GM10266 (cell line): ENCODE measurements at regions not wholly inside any gene's neighbourhood (a gene's known extent, or its start where the extent isn't known, plus 50 kb on each side); places are given as distances from the start of the nearest gene placed in this dataset.
"Not testable (repeated sequence)": the region's sequence is repeated elsewhere in the genome, so short reads cannot be mapped to it uniquely, and the experiment has no call there.

Experiments
- DNase-seq: peaks from one replicate; pipeline ENCODE4 v3.0.0; 2012; ENCODE audit errors: extremely low spot score
- TF ChIP-seq, protein P1 (sequence below): IDR thresholded peaks from 2 replicates; pipeline ENCODE4 v1.5.1; 2012; ENCODE audit warnings: mild to moderate bottlenecking, low read depth; ENCODE audit not compliant: control insufficient read depth, insufficient read depth; ENCODE audit errors: missing control alignments

DNA sequence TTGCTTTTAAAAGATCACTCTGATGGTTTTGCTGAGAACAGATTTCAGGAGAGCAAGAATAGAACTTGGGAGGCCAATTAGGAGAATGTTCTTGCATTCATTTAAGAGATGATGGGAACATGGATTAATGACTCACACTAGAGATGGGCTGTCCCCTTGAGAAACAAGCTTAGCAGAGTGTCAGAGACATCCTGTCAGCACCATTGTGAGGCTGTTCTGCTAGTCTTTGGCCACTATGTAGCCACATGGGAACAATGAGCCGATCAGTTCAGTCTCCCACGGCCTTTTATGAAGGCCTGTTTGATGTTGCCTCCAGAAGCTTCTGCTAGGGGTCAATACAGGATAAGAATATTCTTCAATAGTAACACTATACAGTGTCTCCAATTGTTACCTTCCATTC is 113.0 kb upstream of the EYA4 start:
- TF ChIP-seq, protein P1, sequence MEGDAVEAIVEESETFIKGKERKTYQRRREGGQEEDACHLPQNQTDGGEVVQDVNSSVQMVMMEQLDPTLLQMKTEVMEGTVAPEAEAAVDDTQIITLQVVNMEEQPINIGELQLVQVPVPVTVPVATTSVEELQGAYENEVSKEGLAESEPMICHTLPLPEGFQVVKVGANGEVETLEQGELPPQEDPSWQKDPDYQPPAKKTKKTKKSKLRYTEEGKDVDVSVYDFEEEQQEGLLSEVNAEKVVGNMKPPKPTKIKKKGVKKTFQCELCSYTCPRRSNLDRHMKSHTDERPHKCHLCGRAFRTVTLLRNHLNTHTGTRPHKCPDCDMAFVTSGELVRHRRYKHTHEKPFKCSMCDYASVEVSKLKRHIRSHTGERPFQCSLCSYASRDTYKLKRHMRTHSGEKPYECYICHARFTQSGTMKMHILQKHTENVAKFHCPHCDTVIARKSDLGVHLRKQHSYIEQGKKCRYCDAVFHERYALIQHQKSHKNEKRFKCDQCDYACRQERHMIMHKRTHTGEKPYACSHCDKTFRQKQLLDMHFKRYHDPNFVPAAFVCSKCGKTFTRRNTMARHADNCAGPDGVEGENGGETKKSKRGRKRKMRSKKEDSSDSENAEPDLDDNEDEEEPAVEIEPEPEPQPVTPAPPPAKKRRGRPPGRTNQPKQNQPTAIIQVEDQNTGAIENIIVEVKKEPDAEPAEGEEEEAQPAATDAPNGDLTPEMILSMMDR = no peak
- no peak for DNase-seq

DNA sequence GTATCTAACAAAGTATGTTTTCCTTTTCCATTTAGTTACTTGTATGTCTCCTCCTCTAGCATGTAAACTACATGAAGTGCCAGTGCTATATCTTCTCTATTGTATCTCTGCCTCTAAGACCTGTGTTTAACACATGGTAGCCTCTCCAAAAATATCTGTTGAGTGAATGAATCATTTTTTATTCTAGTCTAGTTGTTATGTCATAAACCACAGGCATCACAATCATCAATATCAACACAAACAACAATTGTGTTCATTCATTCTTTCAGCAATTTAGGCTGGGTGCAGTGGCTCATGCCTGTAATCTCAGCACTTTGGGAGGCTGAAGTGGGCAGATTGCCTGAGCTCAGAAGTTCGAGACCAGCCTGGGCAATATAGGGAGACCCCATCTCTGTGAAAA is 111.6 kb upstream of the EYA4 start:
- no peak for DNase-seq
- TF ChIP-seq, protein P1 = no peak

DNA sequence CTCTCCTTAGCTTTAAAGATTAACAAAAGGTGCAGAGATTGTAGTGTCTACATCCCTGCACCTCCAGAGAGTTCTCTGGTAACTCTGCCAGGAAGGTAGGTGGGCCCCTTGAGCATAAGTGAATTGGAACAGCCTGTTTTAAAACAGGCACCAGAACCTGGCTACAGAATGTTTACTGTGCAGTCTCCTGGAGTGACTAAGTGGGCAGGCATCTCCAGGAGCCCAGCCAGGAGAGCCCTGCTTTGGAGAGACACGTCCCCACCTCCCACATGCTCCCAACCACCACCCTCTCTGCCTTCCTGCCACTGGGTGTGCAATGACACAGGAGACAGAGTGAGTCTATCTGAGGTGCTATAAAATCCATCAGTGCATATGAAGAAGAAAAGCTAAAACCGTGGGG is 110.3 kb upstream of the EYA4 start:
- TF ChIP-seq, protein P1 = no peak
- no peak for DNase-seq

DNA sequence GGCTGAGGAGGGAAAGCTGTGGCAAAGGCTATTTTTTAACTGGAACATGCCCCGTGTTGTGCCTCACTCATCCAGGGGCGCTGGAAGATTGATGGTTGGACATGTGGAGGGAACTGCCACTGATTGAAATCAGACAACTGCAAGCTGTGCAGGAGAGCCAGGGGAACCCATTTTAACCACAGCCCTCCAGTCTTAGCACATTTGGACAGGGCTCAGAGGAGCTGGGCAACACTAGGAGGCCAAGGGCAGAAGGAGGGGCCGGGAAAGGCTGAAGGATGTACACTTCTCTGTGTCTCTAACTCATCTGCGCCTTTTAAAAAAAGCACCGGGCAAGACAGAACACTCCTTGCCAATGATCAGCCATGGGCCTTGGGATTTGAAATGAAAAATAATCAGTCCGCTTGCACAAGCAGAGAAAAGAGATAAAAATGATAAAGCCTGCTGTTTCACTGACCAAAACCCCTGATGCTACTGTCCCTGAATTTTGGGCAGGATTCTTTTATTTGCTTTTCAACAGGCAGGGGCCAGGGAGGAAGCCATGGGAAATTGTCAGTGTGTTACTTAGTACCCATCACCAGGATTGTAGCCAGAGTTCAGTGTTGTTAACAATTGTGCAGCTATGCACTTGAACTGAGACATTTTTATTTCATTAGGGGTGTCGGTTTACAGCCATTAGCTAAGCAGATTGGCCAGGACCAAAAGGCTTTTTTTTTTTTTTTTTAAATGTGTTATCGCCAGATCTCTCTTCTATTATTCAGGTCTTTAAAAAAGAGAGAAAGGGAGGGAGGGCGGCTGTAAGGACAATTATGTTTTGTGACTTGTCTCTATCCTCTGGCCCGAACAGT is 109.3 kb upstream of the EYA4 start:
- DNase-seq = no peak
- TF ChIP-seq, protein P1 = no peak

DNA sequence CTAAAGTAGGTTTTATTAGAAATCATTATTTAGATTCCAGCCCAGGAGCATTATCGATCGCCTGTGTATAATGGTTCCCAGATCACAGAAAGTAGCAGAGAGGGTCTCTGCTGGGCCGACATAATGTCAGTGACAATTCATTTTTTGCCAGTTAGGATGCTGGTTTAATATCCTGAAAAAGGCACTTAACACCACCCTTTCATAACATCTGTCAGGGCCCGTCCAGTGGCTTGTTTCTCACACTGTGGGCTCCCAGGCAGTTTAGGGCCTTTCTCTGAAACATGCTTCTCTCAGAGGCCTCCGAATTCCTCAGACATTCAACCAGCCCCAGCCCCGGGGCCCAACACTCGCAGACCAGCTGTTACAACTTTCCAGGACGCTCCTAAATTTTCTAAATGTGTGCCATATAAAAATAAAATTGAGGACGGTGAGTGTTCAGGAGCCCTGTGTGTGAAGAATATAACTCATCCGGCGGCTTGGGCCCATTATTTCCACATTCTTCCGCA is 108.6 kb upstream of the EYA4 start:
- no peak for DNase-seq
- TF ChIP-seq, protein P1 = no peak

DNA sequence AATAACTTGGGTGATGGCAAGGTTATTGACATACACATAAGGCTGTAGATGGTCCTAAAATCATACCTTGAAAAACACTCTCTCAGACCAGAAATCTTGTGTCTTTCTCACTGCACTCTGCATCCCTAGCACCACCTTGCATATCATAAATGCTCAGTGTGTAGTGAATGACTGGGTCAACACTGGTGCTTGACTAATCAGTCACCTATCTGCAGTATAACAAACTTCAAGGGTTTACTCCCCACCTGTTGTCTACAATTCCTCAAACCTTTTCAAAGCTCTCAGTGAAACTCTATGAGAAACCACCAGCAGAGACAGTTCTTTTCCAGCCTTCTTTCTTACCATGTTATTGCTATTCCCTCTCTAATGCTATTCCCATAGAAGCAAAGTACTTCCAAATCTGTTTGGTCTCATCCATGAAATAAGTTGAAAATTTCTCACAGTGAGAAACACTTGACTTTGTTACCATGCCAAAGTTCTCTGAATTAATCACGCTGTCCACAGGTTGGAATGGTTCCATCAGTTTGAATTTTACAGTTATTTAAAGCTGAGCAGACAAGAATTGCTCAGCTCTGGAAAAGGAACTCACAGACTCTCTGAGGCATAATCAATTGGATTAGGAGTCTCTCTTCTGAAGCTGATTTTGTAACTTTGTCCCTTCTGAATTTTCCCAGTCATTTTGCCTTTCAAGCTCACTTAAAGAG is 104.8 kb upstream of the EYA4 start:
- no peak for DNase-seq
- TF ChIP-seq, protein P1 = no peak

DNA sequence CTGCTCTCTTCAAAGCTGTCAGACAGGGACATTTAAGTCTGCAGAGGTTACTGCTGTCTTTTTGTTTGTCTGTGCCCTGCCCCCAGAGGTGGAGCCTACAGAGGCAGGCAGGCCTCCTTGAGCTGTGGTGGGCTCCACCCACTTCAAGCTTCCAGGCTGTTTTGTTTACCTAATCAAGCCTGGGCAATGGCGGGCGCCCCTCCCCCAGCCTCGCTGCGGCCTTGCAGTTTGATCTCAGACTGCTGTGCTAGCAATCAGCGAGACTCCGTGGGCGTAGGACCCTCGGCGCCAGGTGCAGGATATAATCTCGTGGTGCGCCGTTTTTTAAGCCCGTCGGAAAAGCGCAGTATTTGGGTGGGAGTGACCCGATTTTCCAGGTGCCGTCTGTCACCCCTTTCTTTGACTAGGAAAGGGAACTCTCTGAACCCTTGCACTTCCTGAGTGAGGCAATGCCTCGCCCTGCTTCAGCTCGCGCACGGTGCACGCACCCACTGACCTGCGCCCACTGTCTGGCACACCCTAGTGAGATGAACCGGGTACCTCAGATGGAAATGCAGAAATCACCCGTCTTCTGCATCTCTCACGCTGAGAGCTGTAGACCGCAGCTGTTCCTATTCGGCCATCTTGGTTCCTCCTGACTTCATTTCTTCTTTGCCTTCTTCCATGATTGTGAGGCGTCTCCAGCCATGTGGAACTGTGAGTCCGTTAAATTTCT is 93.5 kb upstream of the EYA4 start:
- DNase-seq = not testable (repeated sequence)
